H1 (cell line): ENCODE measurements at regions not wholly inside any gene's neighbourhood (a gene's known extent, or its start where the extent isn't known, plus 50 kb on each side); places are given as distances from the start of the nearest gene placed in this dataset.
A peak's percentile ranks its signal among the peaks of the same experiment; 100 is the strongest.

Experiments
- CTCF ChIA-PET: fragments of 300-600 bp; sonication (Branson Sonifier 250); formaldehyde crosslinking; loops from one replicate; lab custom pipeline; 2021; ENCODE audit not compliant: partially characterized antibody; lab: Charles Lee
- POLR2A ChIA-PET: fragments of 300-600 bp; sonication (Branson Sonifier 250); formaldehyde crosslinking; loops from one replicate; lab custom pipeline; 2021; ENCODE audit warnings: inconsistent platforms; ENCODE audit not compliant: partially characterized antibody; lab: Charles Lee
- DNase-seq, 2 experiments: peaks; one replicate each; pipeline versions ENCODE4 v3.0.0 to v3.0.0-alpha.2; 2010 to 2022; ENCODE audit warnings: low spot score in 2 of 2, low read depth in 1 of 2, mixed read lengths in 1 of 2
- FAIRE-seq: peaks from 2 replicates; lab custom pipeline; 2011; peaks lifted over from hg19 to GRCh38; lab: Jason Lieb, UNC
- H2AFZ ChIP-seq: 2 replicates; pipeline ENCODE4 v1.8.1; 2012; ENCODE audit warnings: low read length, inconsistent platforms
- H2AK5ac ChIP-seq: 2 replicates; pipeline ENCODE4 v1.6.1; 2013; ENCODE audit warnings: low read depth, low read length
- H2BK120ac ChIP-seq: replicated peaks from 2 replicates; pipeline ENCODE3; 2013; ENCODE audit warnings: low read depth, low read length, inconsistent platforms
- H2BK12ac ChIP-seq: 2 replicates; pipeline ENCODE4 v1.6.1; 2013; ENCODE audit warnings: low read depth, low read length
- H2BK15ac ChIP-seq: 2 replicates; pipeline ENCODE4 v1.6.1; 2013; ENCODE audit warnings: low read length
- H2BK20ac ChIP-seq: 2 replicates; pipeline ENCODE4 v1.6.1; 2013; ENCODE audit warnings: low read length
- H2BK5ac ChIP-seq: 2 replicates; pipeline ENCODE4 v1.6.1; 2013; ENCODE audit warnings: low read depth, low read length
- H3K14ac ChIP-seq: 2 replicates; pipeline ENCODE4 v1.6.1; 2013; ENCODE audit warnings: inconsistent platforms; ENCODE audit not compliant: insufficient read length
- H3K18ac ChIP-seq: 2 replicates; pipeline ENCODE4 v1.6.1; 2013; ENCODE audit warnings: low read length; ENCODE audit errors: extremely low read depth
- H3K23ac ChIP-seq: 2 replicates; pipeline ENCODE4 v1.6.1; 2013; ENCODE audit warnings: inconsistent platforms; ENCODE audit not compliant: insufficient read length
- H3K23me2 ChIP-seq: 2 replicates; pipeline ENCODE4 v1.6.1; 2013; ENCODE audit warnings: low read depth, low read length
- H3K27ac ChIP-seq: 2 replicates; pipeline ENCODE4 v1.6.1; 2011; ENCODE audit warnings: low read depth, low read length, inconsistent platforms
- H3K27me3 ChIP-seq, 4 experiments: replicated peaks in 1 of 4; 1 replicate in 1 of 4; 2 replicates in 3 of 4; pipeline versions ENCODE4 v1.6.1 to v1.8.1; 2011 to 2013; ENCODE audit warnings: low read length in 3 of 4, mild to moderate bottlenecking in 3 of 4, inconsistent platforms in 2 of 4, mixed read lengths in 2 of 4, moderate library complexity in 1 of 4; ENCODE audit not compliant: control insufficient read depth in 3 of 4, insufficient read depth in 3 of 4; ENCODE audit errors: extremely low read depth in 1 of 4
- H3K36me3 ChIP-seq, 4 experiments: 2 replicates each; pipeline versions ENCODE4 v1.6.1 to v1.8.1; 2011 to 2013; ENCODE audit warnings: mild to moderate bottlenecking in 4 of 4, low read length in 3 of 4, moderate library complexity in 2 of 4, control low read depth in 1 of 4, inconsistent platforms in 1 of 4; ENCODE audit not compliant: insufficient read depth in 4 of 4, control insufficient read depth in 2 of 4
- H3K4ac ChIP-seq: replicated peaks from 2 replicates; pipeline ENCODE3; 2013; ENCODE audit warnings: low read length, low read depth, mixed read lengths, inconsistent platforms; ENCODE audit not compliant: insufficient read length
- H3K4me1 ChIP-seq, 4 experiments: replicated peaks in 1 of 4; 1 replicate in 1 of 4; 2 replicates in 3 of 4; pipeline versions ENCODE4 v1.6.1 to v1.8.1; 2011 to 2013; ENCODE audit warnings: low read length in 3 of 4, inconsistent platforms in 2 of 4, mixed read lengths in 1 of 4; ENCODE audit not compliant: insufficient read depth in 4 of 4, control insufficient read depth in 3 of 4
- H3K4me2 ChIP-seq, 2 experiments: 2 replicates each; pipeline versions ENCODE4 v1.6.1 to v1.8.1; 2011 to 2013; ENCODE audit warnings: low read depth in 2 of 2, low read length in 2 of 2, control low read depth in 1 of 2, inconsistent platforms in 1 of 2, mild to moderate bottlenecking in 1 of 2; ENCODE audit not compliant: insufficient read depth in 1 of 2
- H3K4me3 ChIP-seq, 4 experiments: fragments of 200-600, 300-600 bp in 1 of 4; sonication (generic), shearing (Covaris generic), sonication (Bioruptor Twin) in 1 of 4; 2 replicates each; pipeline versions ENCODE4 v1.5.1 to v1.8.1; 2011 to 2016; ENCODE audit warnings: low read length in 4 of 4, low read depth in 3 of 4, control low read depth in 2 of 4, inconsistent platforms in 2 of 4, mild to moderate bottlenecking in 2 of 4, mixed read lengths in 1 of 4, moderate library complexity in 1 of 4; ENCODE audit not compliant: insufficient read depth in 2 of 4; ENCODE audit errors: extremely low read depth in 1 of 4
- H3K56ac ChIP-seq: replicated peaks from 2 replicates; pipeline ENCODE3; 2013; ENCODE audit warnings: low read depth, mild to moderate bottlenecking, mixed read lengths, low read length, inconsistent platforms; ENCODE audit not compliant: insufficient read length
- H3K79me1 ChIP-seq: 2 replicates; pipeline ENCODE4 v1.6.1; 2013; ENCODE audit warnings: low read depth, low read length, control low read depth
- H3K79me2 ChIP-seq, 2 experiments: 2 replicates each; pipeline versions ENCODE4 v1.6.1 to v1.8.1; 2012 to 2013; ENCODE audit warnings: low read length in 2 of 2, mild to moderate bottlenecking in 2 of 2, inconsistent platforms in 1 of 2; ENCODE audit not compliant: insufficient read depth in 2 of 2, control insufficient read depth in 1 of 2
- H3K9ac ChIP-seq, 4 experiments: replicated peaks in 1 of 4; 1 replicate in 1 of 4; 2 replicates in 3 of 4; pipeline versions ENCODE4 v1.6.1 to v1.8.1; 2011 to 2013; ENCODE audit warnings: low read depth in 3 of 4, low read length in 3 of 4, control low read depth in 2 of 4, mild to moderate bottlenecking in 2 of 4, moderate library complexity in 2 of 4, inconsistent platforms in 1 of 4; ENCODE audit errors: extremely low read depth in 1 of 4
- H3K9me3 ChIP-seq, 2 experiments: 2 replicates each; pipeline versions ENCODE4 v1.6.1 to v1.8.1; 2012 to 2013; ENCODE audit warnings: mild to moderate bottlenecking in 2 of 2, moderate library complexity in 2 of 2, control low read depth in 1 of 2, inconsistent platforms in 1 of 2, low read depth in 1 of 2, low read length in 1 of 2, mixed read lengths in 1 of 2; ENCODE audit not compliant: insufficient read depth in 2 of 2
- H4K20me1 ChIP-seq, 2 experiments: replicated peaks in 1 of 2; 2 replicates each; pipeline versions ENCODE3 to v1.8.1; 2011 to 2013; ENCODE audit warnings: inconsistent platforms in 2 of 2, low read length in 2 of 2, mild to moderate bottlenecking in 1 of 2; ENCODE audit not compliant: insufficient read depth in 2 of 2, control insufficient read depth in 1 of 2
- H4K5ac ChIP-seq: 2 replicates; pipeline ENCODE4 v1.6.1; 2013; ENCODE audit warnings: low read length, low read depth, mixed read lengths, inconsistent platforms; ENCODE audit not compliant: insufficient read length
- H4K8ac ChIP-seq: 2 replicates; pipeline ENCODE4 v1.8.0; 2013; ENCODE audit warnings: mild to moderate bottlenecking, moderate library complexity, low read length, inconsistent platforms; ENCODE audit not compliant: insufficient read depth; ENCODE audit errors: extremely low read depth
- H4K91ac ChIP-seq: replicated peaks from 2 replicates; pipeline ENCODE3; 2013; ENCODE audit warnings: low read length, mixed read lengths, inconsistent platforms; ENCODE audit not compliant: insufficient read length
- CBX8 ChIP-seq: fragments of 300-800, 300-1000 bp; sonication (generic); IDR thresholded peaks from 2 replicates; pipeline ENCODE4 v1.7.1; 2016; ENCODE audit warnings: low read depth, low read length, borderline replicate concordance
- ZNF274 ChIP-seq: IDR thresholded peaks from 2 replicates; pipeline ENCODE4 v1.7.0; 2012; ENCODE audit warnings: low read length, borderline replicate concordance; ENCODE audit errors: extremely low read depth
- WGBS, 2 experiments: shearing (Covaris generic) in 1 of 2; methylation state at CpG; one replicate each; pipeline versions ENCODE4 v1.1.6 to v1.1.7; 2013 to 2015; ENCODE audit warnings: low lambda C conversion rate in 2 of 2, mixed read lengths in 2 of 2, inconsistent platforms in 1 of 2, low coverage in 1 of 2, missing lambda C conversion rate in 1 of 2; ENCODE audit not compliant: insufficient replicate concordance in 2 of 2, insufficient coverage in 1 of 2, insufficient read length in 1 of 2; ENCODE audit errors: extremely low coverage in 1 of 2, missing lambda C conversion rate in 1 of 2; 5-methylcytosine and 5-hydroxymethylcytosine counted together

GRCh38 chr2:180364719-180365118 lies 357.6 kb upstream of the CWC22 start:
- no peak for FAIRE-seq
- POLR2A ChIA-PET, result interaction anchor here (0.6 kb wide), 1 partner anchor 129 kb away, joined by 4 read pairs; no protein-coding TSS in a partner anchor
- no peak overlapping the region for H4K5ac ChIP-seq

More at GRCh38 chr2:180364719-180365118, 357.6 kb upstream of the CWC22 start:
- no peaks in the 10 kb centered on the region for H4K20me1 ChIP-seq
- no peak overlapping the region for H3K4ac ChIP-seq
- no peaks in the 10 kb centered on the region for H3K36me3 ChIP-seq
- no peak overlapping the region for H3K56ac ChIP-seq
- no peaks in the 10 kb centered on the region for H3K23me2 ChIP-seq
- H2BK20ac ChIP-seq, result no peak overlapping the region
- no peaks in the 10 kb centered on the region for H3K9me3 ChIP-seq
- H3K9ac ChIP-seq, result no peak overlapping the region
- no peak overlapping the region for H2BK120ac ChIP-seq
- H2BK5ac ChIP-seq, result no peak overlapping the region
- no peak overlapping the region for H4K8ac ChIP-seq
- no peak overlapping the region for H2AK5ac ChIP-seq
- no peaks in the 10 kb centered on the region for H3K27me3 ChIP-seq
- no peak overlapping the region for H3K27ac ChIP-seq
- no peak overlapping the region for H3K14ac ChIP-seq
- H3K79me2 ChIP-seq, result no peaks in the 10 kb centered on the region
- H4K91ac ChIP-seq, result no peak overlapping the region
- no peaks in the 10 kb centered on the region for H3K79me1 ChIP-seq
- H3K4me2 ChIP-seq, result no peak overlapping the region
- H2AFZ ChIP-seq, result peak overlapping the region; percentile 80
- no peak for DNase-seq
- no peak overlapping the region for H2BK12ac ChIP-seq
- no peak overlapping the region for H3K18ac ChIP-seq
- H2BK15ac ChIP-seq, result no peak overlapping the region
- no peak overlapping the region for H3K4me3 ChIP-seq
- CTCF ChIA-PET, result interaction anchor here (0.6 to 0.7 kb wide), 2 partner anchors 239 to 241 kb away, joined by 3 to 4 read pairs; no protein-coding TSS in a partner anchor
- TF ChIP-seq CBX8 (no peak), ZNF274 (no peak)
- no peak overlapping the region for H3K23ac ChIP-seq
- no peaks in the 10 kb centered on the region for H3K4me1 ChIP-seq
- WGBS, 2 experiments, result 90% methylated on average over 2 of the region's 2 CpGs; no CpG with 5 or more reads in 1 of the 2 experiments
